Pancreas (tissue), 10 donors: ENCODE measurements at regions not wholly inside any gene's neighbourhood (a gene's known extent, or its start where the extent isn't known, plus 50 kb on each side); places are given as distances from the start of the nearest gene placed in this dataset.

ENCODE experiments used
- ATAC-seq, 4 donors: fragments of 200-7000 bp; cut with Tn5 transposase; one replicate each; pipeline versions ENCODE4 v1.8.0 to v1.9.1; 2020; ENCODE audit warnings: mild to moderate bottlenecking in 4 of 4, moderate library complexity in 4 of 4
- DNase-seq, 6 donors: peaks; one replicate each; pipeline ENCODE4 v3.0.0-alpha.2; 2020
- FAIRE-seq: peaks from 2 replicates; lab custom pipeline; 2012; peaks lifted over from hg19 to GRCh38; lab: Jason Lieb, UNC
- H3K27ac ChIP-seq, 4 donors: fragments of 200-600 bp; sonication (generic); 1 replicate in 3 of 4; 2 replicates in 1 of 4; pipeline versions ENCODE4 v1.5.0 to v1.8.0; 2020
- H3K27me3 ChIP-seq, 4 donors: fragments of 200-600 bp; one replicate each; pipeline ENCODE4 v1.8.0; 2021
- H3K36me3 ChIP-seq, 3 donors: fragments of 200-600 bp; sonication (generic) in 1 of 3; one replicate each; pipeline versions ENCODE4 v1.5.0 to v1.8.0; 2020 to 2021
- H3K4me1 ChIP-seq, 3 donors: fragments of 200-600 bp; one replicate each; pipeline ENCODE4 v1.8.0; 2021
- H3K4me3 ChIP-seq, 4 donors: fragments of 200-600 bp; sonication (generic) in 2 of 4; one replicate each; pipeline versions ENCODE4 v1.5.0 to v1.8.0; 2020 to 2021
- H3K9me3 ChIP-seq, 4 donors: fragments of 200-600 bp; one replicate each; pipeline ENCODE4 v1.8.0; 2021
- WGBS, 2 donors: extraction: QIAGEN DNeasy Blood & Tissue Kit; methylation state at CpG; one replicate each; pipeline ENCODE4 v1.1.7; 2013; 5-methylcytosine and 5-hydroxymethylcytosine counted together
- intact Hi-C, 3 donors: fragments of 100-400 bp; cut with DNase I; formaldehyde crosslinking; loops; one replicate each; pipeline versions ENCODE4 v1.11.1 to v1.14.2; 2022
- TF ChIP-seq, protein P1 (sequence below), 4 donors: fragments of 200-600 bp; sonication (generic) in 3 of 4; IDR thresholded peaks; one replicate each; pipeline versions ENCODE4 v1.5.0 to v1.8.0; 2021; ENCODE audit warnings: antibody characterized with exemption in 4 of 4
- donor health status: healthy with polysubstance abuse.
- donor health status: DM: no; HTN: no; CAD: no; lungs with moderate emphysema.
- donor health status: DM: no; HTN: no; CAD: no.
- donor health status: control.
- donor health status: control.
- donor health status: Bipolar disorder and iron deficiency.
- donor health status: DM: yes; HTN: yes; CAD: no.
- donor health status: DM: no; HTN: no; CAD: no.
- donor health status: DM: no; HTN: no; CAD: no.
- donor health status: DM: yes; HTN: yes; CAD: no.

DNA sequence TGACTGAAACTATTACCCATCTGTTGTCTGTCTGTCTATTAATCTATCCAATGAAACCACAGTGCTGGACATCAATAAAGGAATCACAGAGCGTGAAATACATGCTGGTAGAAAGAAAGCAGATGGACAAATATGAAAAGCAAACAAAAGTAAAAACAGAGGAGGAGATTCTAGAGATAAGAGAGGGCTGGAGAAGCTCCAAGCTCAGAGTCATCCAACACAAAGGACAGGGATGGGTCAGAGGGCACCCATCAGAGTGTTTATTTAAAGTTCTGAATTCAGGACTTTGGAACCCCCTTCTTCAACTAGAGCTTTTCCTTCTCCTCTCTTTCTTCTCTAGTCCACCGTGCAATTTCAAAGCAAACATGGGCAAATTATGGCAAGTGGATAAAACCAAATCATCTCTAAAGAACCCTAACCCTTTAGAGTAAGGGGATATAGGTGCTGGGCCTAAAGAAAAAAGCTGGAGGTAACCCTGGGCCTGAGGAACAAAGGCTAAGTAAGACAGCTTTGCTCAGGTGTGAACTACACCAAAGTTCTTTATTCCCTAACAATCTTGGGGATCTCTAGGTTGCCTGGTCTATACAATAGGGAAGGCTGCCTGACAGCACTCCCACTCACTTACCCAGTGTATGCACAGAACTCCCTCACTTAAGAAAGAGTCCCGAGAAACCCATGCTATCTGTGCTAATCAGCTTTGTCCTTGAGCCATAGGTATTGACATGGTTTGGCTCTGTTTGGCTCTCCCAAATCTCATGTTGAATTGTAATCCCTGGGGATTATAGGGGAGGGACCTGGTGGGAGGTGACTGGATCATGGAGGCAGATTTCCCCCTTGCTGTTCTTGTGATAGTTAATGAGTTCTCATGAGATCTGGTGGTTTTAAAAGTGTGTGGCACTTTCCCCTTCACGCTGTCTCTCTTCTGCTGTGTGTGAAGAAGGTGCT lies 97.0 kb downstream of the BAMBI start:
- H3K27ac ChIP-seq, result no peak overlapping the region
- no peaks in the 10 kb centered on the region for H3K9me3 ChIP-seq
- intact Hi-C loops, result no loop called here
- H3K36me3 ChIP-seq, result no peaks in the 10 kb centered on the region
- no peak for FAIRE-seq
- H3K4me1 ChIP-seq, result peaks cover 0 to 2% (median 0%) of the 10 kb centered on the region in 3 donors
- DNase-seq, result no peak
- WGBS, 2 donors, result 74 to 76% methylated on average over 4 of the region's 4 CpGs
- no peak overlapping the region for H3K4me3 ChIP-seq
- H3K27me3 ChIP-seq, result no peaks in the 10 kb centered on the region
- TF ChIP-seq, protein P1, sequence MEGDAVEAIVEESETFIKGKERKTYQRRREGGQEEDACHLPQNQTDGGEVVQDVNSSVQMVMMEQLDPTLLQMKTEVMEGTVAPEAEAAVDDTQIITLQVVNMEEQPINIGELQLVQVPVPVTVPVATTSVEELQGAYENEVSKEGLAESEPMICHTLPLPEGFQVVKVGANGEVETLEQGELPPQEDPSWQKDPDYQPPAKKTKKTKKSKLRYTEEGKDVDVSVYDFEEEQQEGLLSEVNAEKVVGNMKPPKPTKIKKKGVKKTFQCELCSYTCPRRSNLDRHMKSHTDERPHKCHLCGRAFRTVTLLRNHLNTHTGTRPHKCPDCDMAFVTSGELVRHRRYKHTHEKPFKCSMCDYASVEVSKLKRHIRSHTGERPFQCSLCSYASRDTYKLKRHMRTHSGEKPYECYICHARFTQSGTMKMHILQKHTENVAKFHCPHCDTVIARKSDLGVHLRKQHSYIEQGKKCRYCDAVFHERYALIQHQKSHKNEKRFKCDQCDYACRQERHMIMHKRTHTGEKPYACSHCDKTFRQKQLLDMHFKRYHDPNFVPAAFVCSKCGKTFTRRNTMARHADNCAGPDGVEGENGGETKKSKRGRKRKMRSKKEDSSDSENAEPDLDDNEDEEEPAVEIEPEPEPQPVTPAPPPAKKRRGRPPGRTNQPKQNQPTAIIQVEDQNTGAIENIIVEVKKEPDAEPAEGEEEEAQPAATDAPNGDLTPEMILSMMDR (IDR thresholded peaks at IDR 0.05), result no peak
- peak in 1 of 4 donors; percentile 14 for ATAC-seq

DNA sequence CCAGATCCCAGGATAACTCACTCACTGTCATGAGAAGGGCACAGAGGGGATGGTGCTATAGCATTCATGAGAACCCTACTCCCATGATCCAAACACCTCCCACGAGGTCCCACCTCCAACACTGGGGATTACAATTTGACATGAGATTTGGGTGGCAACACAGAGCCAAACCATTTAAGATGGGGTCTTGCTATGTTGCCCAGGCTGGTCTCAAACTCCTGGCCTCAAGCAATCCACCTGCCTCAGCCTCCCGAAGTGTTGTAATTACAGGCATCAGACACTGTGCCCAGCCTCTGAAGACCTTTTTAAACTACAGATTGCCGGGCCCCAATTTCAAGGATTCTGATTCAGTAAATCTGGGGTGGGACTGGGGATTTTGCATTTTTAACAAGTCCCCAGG lies 98.5 kb downstream of the BAMBI start:
- Histone ChIP-seq H3K4me3 (no peak overlapping the region), H3K27me3 (no peaks in the 10 kb centered on the region), H3K9me3 (no peaks in the 10 kb centered on the region), H3K4me1 (no peaks in the 10 kb centered on the region), H3K27ac (no peak overlapping the region), H3K36me3 (no peaks in the 10 kb centered on the region)
- intact Hi-C loops, result no loop called here
- DNase-seq, result no peak
- ATAC-seq, result no peak
- 95% methylated on average over 3 of the region's 3 CpGs for WGBS, 2 donors
- TF ChIP-seq, protein P1 (IDR thresholded peaks at IDR 0.05), result no peak
- no peak for FAIRE-seq

DNA sequence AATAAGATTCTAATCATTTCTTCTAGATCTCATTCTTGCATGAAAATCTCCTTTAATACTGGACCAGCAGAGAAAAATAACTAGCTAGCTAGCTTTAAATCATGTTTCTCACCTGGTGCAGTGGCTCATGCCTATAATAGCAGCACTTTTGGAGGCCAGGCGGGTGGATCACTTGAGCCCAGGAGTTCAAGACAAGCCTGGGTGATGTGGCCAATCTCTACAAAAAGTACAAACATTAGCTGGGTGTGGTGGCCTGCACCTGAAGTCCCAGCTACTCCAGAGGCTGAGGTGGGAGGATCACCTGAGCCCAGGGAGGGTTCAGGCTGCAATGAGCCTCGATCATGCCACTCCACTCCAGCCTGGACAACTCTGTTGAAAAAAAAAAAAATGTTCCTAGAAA lies 99.2 kb downstream of the BAMBI start:
- ATAC-seq (no peak), FAIRE-seq (no peak), DNase-seq (no peak)
- Histone ChIP-seq H3K4me1 (no peaks in the 10 kb centered on the region), H3K4me3 (no peak overlapping the region), H3K27me3 (no peaks in the 10 kb centered on the region), H3K9me3 (no peaks in the 10 kb centered on the region), H3K36me3 (no peaks in the 10 kb centered on the region), H3K27ac (no peak overlapping the region)
- TF ChIP-seq, protein P1 (IDR thresholded peaks at IDR 0.05), result no peak
- WGBS, 2 donors, result 91 to 98% methylated on average over 2 of the region's 2 CpGs
- intact Hi-C loops, result no loop called here

- no peaks in the 10 kb centered on the region for H3K4me1 ChIP-seq
- H3K36me3 ChIP-seq, result no peaks in the 10 kb centered on the region
- intact Hi-C loops, result no loop called here
- TF ChIP-seq, protein P1 (IDR thresholded peaks at IDR 0.05), result no peak
- no peak overlapping the region for H3K4me3 ChIP-seq
- no peak for FAIRE-seq
- no peaks in the 10 kb centered on the region for H3K9me3 ChIP-seq
- 84 to 92% methylated on average over 2 of the region's 2 CpGs for WGBS, 2 donors
- no peak overlapping the region for H3K27ac ChIP-seq
- no peak for DNase-seq
- no peak for ATAC-seq
- H3K27me3 ChIP-seq, result no peaks in the 10 kb centered on the region
Observed at GRCh38 chr10:28777911-28778310, 100.6 kb downstream of the BAMBI start.

- FAIRE-seq (no peak), ATAC-seq (peak in 1 of 4 donors; percentile 40), DNase-seq (no peak)
- Histone ChIP-seq H3K4me1 (no peaks in the 10 kb centered on the region), H3K27ac (no peak overlapping the region), H3K4me3 (no peak overlapping the region), H3K27me3 (no peaks in the 10 kb centered on the region), H3K36me3 (no peaks in the 10 kb centered on the region), H3K9me3 (no peaks in the 10 kb centered on the region)
- intact Hi-C loops, result no loop called here
- 78 to 79% methylated on average over 2 of the region's 2 CpGs for WGBS, 2 donors
- TF ChIP-seq, protein P1 (IDR thresholded peaks at IDR 0.05), result no peak
Observed at GRCh38 chr10:28778524-28778923, 101.2 kb downstream of the BAMBI start.
